Skin epidermis (tissue), 12 donors: ENCODE measurements at regions not wholly inside any gene's neighbourhood (a gene's known extent, or its start where the extent isn't known, plus 50 kb on each side); places are given as distances from the start of the nearest gene placed in this dataset.

ENCODE experiments used
- H3K27ac ChIP-seq, 21 experiments: fragments of 200-600 bp; sonication (generic) in 11 of 21; one replicate each; pipeline ENCODE4 v1.5.0; 2020; ENCODE audit warnings: mild to moderate bottlenecking in 3 of 21, inconsistent platforms in 2 of 21, moderate library complexity in 2 of 21
- H3K4me3 ChIP-seq, 7 experiments: fragments of 200-600 bp; sonication (generic) in 2 of 7; one replicate each; pipeline ENCODE4 v1.5.0; 2020; ENCODE audit warnings: inconsistent platforms in 2 of 7, mild to moderate bottlenecking in 2 of 7, moderate library complexity in 1 of 7

GRCh38 chr12:88944397-88944796 is 364.1 kb upstream of the KITLG start:
- no peak overlapping the region for H3K4me3 ChIP-seq
- H3K27ac ChIP-seq = no peak overlapping the region

- no peak overlapping the region for H3K27ac ChIP-seq
- no peak overlapping the region for H3K4me3 ChIP-seq
Measured at GRCh38 chr12:88940854-88941253, 360.6 kb upstream of the KITLG start.

- no peak overlapping the region for H3K4me3 ChIP-seq
- H3K27ac ChIP-seq = no peak overlapping the region
Measured at GRCh38 chr12:88935856-88936255, 355.6 kb upstream of the KITLG start.

- H3K27ac ChIP-seq = peak overlapping the region in 2 of 21 experiments; percentile 4 to 51
- no peak overlapping the region for H3K4me3 ChIP-seq
Measured at GRCh38 chr12:88934163-88934747, 354.0 kb upstream of the KITLG start.

GRCh38 chr12:88932457-88932856 is 352.2 kb upstream of the KITLG start:
- Histone ChIP-seq H3K4me3 (no peak overlapping the region), H3K27ac (no peak overlapping the region)

- Histone ChIP-seq H3K27ac (no peak overlapping the region), H3K4me3 (no peak overlapping the region)
Measured at GRCh38 chr12:88931598-88931997, 351.3 kb upstream of the KITLG start.

- no peak overlapping the region for H3K4me3 ChIP-seq
- H3K27ac ChIP-seq = peak overlapping the region in 2 of 21 experiments; percentile 32 to 35
Measured at GRCh38 chr12:88925454-88925853, 345.2 kb upstream of the KITLG start.

GRCh38 chr12:88924162-88924561 is 343.9 kb upstream of the KITLG start:
- H3K27ac ChIP-seq = no peak overlapping the region
- no peak overlapping the region for H3K4me3 ChIP-seq

- Histone ChIP-seq H3K4me3 (no peak overlapping the region), H3K27ac (no peak overlapping the region)
Measured at GRCh38 chr12:88923631-88924030, 343.4 kb upstream of the KITLG start.

- Histone ChIP-seq H3K27ac (peak overlapping the region in 1 of 21 experiments; percentile 10), H3K4me3 (no peak overlapping the region)
Measured at GRCh38 chr12:88922816-88923215, 342.5 kb upstream of the KITLG start.

- Histone ChIP-seq H3K4me3 (no peak overlapping the region), H3K27ac (no peak overlapping the region)
Measured at GRCh38 chr12:88921890-88922532, 341.7 kb upstream of the KITLG start.

GRCh38 chr12:88921434-88921833 is 341.2 kb upstream of the KITLG start:
- peak overlapping the region in 1 of 21 experiments; percentile 30 for H3K27ac ChIP-seq
- no peak overlapping the region for H3K4me3 ChIP-seq

- Histone ChIP-seq H3K4me3 (no peak overlapping the region), H3K27ac (no peak overlapping the region)
Measured at GRCh38 chr12:88918161-88918560, 337.9 kb upstream of the KITLG start.

- Histone ChIP-seq H3K27ac (no peak overlapping the region), H3K4me3 (no peak overlapping the region)
Measured at GRCh38 chr12:88914967-88915366, 334.7 kb upstream of the KITLG start.

GRCh38 chr12:88909510-88909909 is 329.2 kb upstream of the KITLG start:
- Histone ChIP-seq H3K27ac (no peak overlapping the region), H3K4me3 (no peak overlapping the region)

- H3K4me3 ChIP-seq = no peak overlapping the region
- H3K27ac ChIP-seq = no peak overlapping the region
Measured at GRCh38 chr12:88908345-88908744, 328.1 kb upstream of the KITLG start.

GRCh38 chr12:88904705-88905104 is 324.4 kb upstream of the KITLG start:
- no peak overlapping the region for H3K27ac ChIP-seq
- no peak overlapping the region for H3K4me3 ChIP-seq

- no peak overlapping the region for H3K4me3 ChIP-seq
- no peak overlapping the region for H3K27ac ChIP-seq
Measured at GRCh38 chr12:88903333-88903732, 323.1 kb upstream of the KITLG start.

GRCh38 chr12:88897723-88898122 is 317.5 kb upstream of the KITLG start:
- no peak overlapping the region for H3K27ac ChIP-seq
- no peak overlapping the region for H3K4me3 ChIP-seq

- Histone ChIP-seq H3K27ac (no peak overlapping the region), H3K4me3 (no peak overlapping the region)
Measured at GRCh38 chr12:88896958-88897357, 316.7 kb upstream of the KITLG start.

- H3K4me3 ChIP-seq = no peak overlapping the region
- no peak overlapping the region for H3K27ac ChIP-seq
Measured at GRCh38 chr12:88895634-88896033, 315.4 kb upstream of the KITLG start.

- no peak overlapping the region for H3K4me3 ChIP-seq
- no peak overlapping the region for H3K27ac ChIP-seq
Measured at GRCh38 chr12:88893801-88894200, 313.5 kb upstream of the KITLG start.
